ENCODE measurements at regions not wholly inside any gene's neighbourhood (a gene's known extent, or its start where the extent isn't known, plus 50 kb on each side); places are given as distances from the start of the nearest gene placed in this dataset.

DNA sequence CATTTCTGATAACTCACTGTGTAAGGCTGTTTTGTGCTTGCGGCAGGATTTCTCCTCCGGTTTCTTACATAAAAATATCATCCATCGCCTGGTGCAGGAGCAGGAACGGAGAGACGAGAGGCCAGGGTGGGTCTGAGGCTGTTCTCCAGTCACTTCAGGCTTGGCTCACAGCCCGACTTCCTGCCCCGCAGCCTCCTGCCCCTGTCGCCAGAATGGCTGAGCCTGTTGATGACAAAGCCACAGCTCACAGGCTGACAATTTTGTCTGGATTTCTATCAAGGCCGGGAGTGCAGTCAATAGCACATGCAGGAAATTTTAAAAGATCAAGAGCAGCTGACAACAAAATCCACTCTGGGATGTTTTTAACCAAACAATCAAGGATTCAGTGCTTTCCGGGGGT lies 229.7 kb upstream of the ZNF32 start:
- Histone ChIP-seq H3K36me3 (no peaks in the 10 kb centered on the region), H3K4me1 (no peaks in the 10 kb centered on the region), H3K27ac (no peak overlapping the region), H3K4me3 (no peak overlapping the region), H3K27me3 (no peaks in the 10 kb centered on the region), H3K9me3 (no peaks in the 10 kb centered on the region)
- TF ChIP-seq, protein P1, sequence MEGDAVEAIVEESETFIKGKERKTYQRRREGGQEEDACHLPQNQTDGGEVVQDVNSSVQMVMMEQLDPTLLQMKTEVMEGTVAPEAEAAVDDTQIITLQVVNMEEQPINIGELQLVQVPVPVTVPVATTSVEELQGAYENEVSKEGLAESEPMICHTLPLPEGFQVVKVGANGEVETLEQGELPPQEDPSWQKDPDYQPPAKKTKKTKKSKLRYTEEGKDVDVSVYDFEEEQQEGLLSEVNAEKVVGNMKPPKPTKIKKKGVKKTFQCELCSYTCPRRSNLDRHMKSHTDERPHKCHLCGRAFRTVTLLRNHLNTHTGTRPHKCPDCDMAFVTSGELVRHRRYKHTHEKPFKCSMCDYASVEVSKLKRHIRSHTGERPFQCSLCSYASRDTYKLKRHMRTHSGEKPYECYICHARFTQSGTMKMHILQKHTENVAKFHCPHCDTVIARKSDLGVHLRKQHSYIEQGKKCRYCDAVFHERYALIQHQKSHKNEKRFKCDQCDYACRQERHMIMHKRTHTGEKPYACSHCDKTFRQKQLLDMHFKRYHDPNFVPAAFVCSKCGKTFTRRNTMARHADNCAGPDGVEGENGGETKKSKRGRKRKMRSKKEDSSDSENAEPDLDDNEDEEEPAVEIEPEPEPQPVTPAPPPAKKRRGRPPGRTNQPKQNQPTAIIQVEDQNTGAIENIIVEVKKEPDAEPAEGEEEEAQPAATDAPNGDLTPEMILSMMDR (IDR thresholded peaks at IDR 0.05): no peak
- ATAC-seq (peak; percentile 19), DNase-seq (peak in 1 of 4 donors; percentile 38)
- intact Hi-C loops (cut with DNase I): no loop called here

DNA sequence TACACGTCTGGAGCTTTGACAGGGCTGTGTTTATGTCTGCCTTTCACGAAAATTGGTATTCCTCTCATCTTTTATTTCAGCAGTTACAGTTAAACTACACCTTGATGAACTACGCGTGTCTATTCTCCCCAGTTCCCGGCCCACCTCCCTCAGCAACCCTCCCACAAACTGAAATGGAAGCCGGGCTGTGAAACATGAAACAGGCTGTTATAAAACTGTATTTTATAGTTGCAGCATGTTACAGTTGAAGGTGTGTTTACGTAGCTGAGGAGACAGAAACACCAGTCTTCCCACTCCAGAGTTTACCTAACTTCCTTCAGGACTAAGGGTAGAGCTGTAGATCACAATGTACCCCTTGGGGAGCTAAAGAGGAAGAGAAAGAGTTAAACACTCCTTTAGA lies 228.3 kb upstream of the ZNF32 start:
- Histone ChIP-seq H3K36me3 (no peaks in the 10 kb centered on the region), H3K27me3 (no peaks in the 10 kb centered on the region), H3K4me3 (no peak overlapping the region), H3K9me3 (no peaks in the 10 kb centered on the region), H3K4me1 (no peaks in the 10 kb centered on the region), H3K27ac (no peak overlapping the region)
- ATAC-seq (no peak), DNase-seq (no peak)
- TF ChIP-seq, protein P1 (IDR thresholded peaks at IDR 0.05): no peak
- intact Hi-C loops (cut with DNase I): no loop called here

- Histone ChIP-seq H3K9me3 (no peaks in the 10 kb centered on the region), H3K27ac (no peak overlapping the region), H3K27me3 (no peaks in the 10 kb centered on the region), H3K4me1 (no peaks in the 10 kb centered on the region), H3K4me3 (no peak overlapping the region), H3K36me3 (no peaks in the 10 kb centered on the region)
- no peak for ATAC-seq
- DNase-seq: no peak
- intact Hi-C loops (cut with DNase I): no loop called here
- TF ChIP-seq, protein P1 (IDR thresholded peaks at IDR 0.05): no peak
These were observed 226.3 kb upstream of the ZNF32 start for GRCh38 chr10:43874984-43875383.

DNA sequence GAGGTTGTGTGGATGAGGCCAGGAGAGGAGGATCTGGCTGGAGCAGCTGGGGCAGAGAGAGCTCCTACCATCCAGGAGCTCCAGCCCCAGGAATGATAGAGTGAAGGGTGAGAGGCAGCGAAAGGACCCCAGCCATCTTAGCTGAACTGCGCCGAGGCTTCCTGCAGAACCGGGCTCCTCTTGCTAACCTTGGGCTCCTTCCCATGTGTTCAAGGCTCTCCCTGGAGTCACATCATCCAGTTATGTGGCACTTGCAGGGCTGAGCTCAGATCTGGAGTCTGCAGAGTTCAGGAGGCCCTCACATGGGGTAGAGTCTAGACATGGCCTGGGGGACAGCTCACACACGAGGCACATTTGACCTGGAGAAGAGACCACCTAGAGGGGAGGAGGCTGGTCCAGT lies 225.0 kb upstream of the ZNF32 start:
- H3K27ac ChIP-seq: no peak overlapping the region
- intact Hi-C loops (cut with DNase I): no loop called here
- H3K9me3 ChIP-seq: no peaks in the 10 kb centered on the region
- H3K4me3 ChIP-seq: no peak overlapping the region
- H3K27me3 ChIP-seq: no peaks in the 10 kb centered on the region
- no peak for ATAC-seq
- no peaks in the 10 kb centered on the region for H3K36me3 ChIP-seq
- no peak for DNase-seq
- H3K4me1 ChIP-seq: no peaks in the 10 kb centered on the region
- TF ChIP-seq, protein P1 (IDR thresholded peaks at IDR 0.05): no peak

DNA sequence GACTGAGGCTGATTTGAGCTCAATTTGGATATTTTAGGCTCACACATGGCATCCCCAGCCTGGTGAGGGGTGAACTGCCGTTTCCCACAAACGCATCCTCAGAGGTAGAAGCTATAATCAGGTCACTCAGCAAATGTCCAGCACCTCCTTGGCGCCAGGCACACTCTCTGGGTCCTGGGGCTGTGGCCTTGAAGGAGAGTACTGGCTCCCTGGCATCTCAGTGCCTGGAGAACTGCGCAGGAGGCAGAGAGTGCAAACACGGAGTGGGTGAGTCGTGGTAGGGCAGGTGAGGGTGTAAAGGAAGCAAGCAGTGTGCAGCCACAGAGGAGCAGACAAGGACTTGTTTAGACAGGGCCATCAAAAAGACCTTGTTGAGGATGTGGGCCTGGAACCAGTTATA lies 224.0 kb upstream of the ZNF32 start:
- ATAC-seq (no peak), DNase-seq (no peak)
- no peaks in the 10 kb centered on the region for H3K9me3 ChIP-seq
- H3K27ac ChIP-seq: no peak overlapping the region
- no peaks in the 10 kb centered on the region for H3K4me1 ChIP-seq
- intact Hi-C loops (cut with DNase I): no loop called here
- no peak overlapping the region for H3K4me3 ChIP-seq
- H3K36me3 ChIP-seq: no peaks in the 10 kb centered on the region
- TF ChIP-seq, protein P1 (IDR thresholded peaks at IDR 0.05): no peak
- H3K27me3 ChIP-seq: no peaks in the 10 kb centered on the region
